ENCODE measurements at regions not wholly inside any gene's neighbourhood (a gene's known extent, or its start where the extent isn't known, plus 50 kb on each side); places are given as distances from the start of the nearest gene placed in this dataset.

- no peak for ATAC-seq
- Mint-ChIP-seq H3K4me3 (no peak overlapping the region), H3K36me3 (no peaks in the 10 kb centered on the region), H3K4me1 (no peaks in the 10 kb centered on the region), H3K27ac (no peak overlapping the region), H3K27me3 (ENCODE audit: low read depth) (no peaks in the 10 kb centered on the region), H3K9me3 (peaks cover 15% of the 10 kb centered on the region)
- TF ChIP-seq TP53 (CRISPR knock-in tag; IDR thresholded peaks at IDR 0.05) (no peak), ZNF232 (CRISPR knock-in tag; IDR thresholded peaks at IDR 0.05) (no peak)
- TF ChIP-seq, protein P1, sequence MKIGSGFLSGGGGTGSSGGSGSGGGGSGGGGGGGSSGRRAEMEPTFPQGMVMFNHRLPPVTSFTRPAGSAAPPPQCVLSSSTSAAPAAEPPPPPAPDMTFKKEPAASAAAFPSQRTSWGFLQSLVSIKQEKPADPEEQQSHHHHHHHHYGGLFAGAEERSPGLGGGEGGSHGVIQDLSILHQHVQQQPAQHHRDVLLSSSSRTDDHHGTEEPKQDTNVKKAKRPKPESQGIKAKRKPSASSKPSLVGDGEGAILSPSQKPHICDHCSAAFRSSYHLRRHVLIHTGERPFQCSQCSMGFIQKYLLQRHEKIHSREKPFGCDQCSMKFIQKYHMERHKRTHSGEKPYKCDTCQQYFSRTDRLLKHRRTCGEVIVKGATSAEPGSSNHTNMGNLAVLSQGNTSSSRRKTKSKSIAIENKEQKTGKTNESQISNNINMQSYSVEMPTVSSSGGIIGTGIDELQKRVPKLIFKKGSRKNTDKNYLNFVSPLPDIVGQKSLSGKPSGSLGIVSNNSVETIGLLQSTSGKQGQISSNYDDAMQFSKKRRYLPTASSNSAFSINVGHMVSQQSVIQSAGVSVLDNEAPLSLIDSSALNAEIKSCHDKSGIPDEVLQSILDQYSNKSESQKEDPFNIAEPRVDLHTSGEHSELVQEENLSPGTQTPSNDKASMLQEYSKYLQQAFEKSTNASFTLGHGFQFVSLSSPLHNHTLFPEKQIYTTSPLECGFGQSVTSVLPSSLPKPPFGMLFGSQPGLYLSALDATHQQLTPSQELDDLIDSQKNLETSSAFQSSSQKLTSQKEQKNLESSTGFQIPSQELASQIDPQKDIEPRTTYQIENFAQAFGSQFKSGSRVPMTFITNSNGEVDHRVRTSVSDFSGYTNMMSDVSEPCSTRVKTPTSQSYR (CRISPR knock-in tag; IDR thresholded peaks at IDR 0.05): no peak
- TF ChIP-seq, protein P2, sequence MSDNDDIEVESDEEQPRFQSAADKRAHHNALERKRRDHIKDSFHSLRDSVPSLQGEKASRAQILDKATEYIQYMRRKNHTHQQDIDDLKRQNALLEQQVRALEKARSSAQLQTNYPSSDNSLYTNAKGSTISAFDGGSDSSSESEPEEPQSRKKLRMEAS (CRISPR knock-in tag; IDR thresholded peaks at IDR 0.05): no peak
- no peak for DNase-seq (ENCODE audit: low spot score)
- ChIA-PET CTCF (no interaction called here), POLR2A (no interaction called here)
Observed at GRCh38 chr13:85186356-85187045, 612.7 kb downstream of the SLITRK6 start.

DNA sequence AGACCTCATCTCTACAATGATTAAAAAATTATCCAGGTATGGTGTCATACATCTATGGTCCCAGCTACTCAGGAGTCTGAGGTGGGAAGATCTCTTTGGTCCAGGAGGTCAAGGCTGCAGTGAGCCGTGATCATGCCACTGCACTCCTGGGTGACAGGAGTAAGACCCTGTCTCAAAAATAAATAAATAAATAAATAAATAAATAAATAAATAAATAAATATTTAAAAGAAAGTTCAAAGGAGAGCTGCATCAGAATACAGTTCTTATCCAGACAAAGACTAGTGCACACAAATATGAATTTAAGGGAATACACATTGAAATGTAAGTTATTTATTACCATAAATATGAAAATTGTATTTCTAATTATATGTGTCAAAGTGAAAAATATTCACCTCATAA, 624.9 kb downstream of the SLITRK6 start:
- H3K4me3 Mint-ChIP-seq: no peak overlapping the region
- no peak for ATAC-seq
- CTCF ChIA-PET: no interaction called here

More for the DNA sequence above, 624.9 kb downstream of the SLITRK6 start:
- no peaks in the 10 kb centered on the region for H3K4me1 Mint-ChIP-seq
- no peak overlapping the region for H3K27ac Mint-ChIP-seq
- H3K27me3 Mint-ChIP-seq (ENCODE audit: low read depth): no peaks in the 10 kb centered on the region
- no peak for DNase-seq (ENCODE audit: low spot score)
- POLR2A ChIA-PET: no interaction called here
- TF ChIP-seq ATF2 (CRISPR knock-in tag; IDR thresholded peaks at IDR 0.05; ENCODE audit: borderline replicate concordance, low read depth): no peak
- no peak for TF ChIP-seq ELF4 (CRISPR knock-in tag; IDR thresholded peaks at IDR 0.05; ENCODE audit: low read depth)
- no peak for TF ChIP-seq ZNF219 (CRISPR knock-in tag; IDR thresholded peaks at IDR 0.05; ENCODE audit: borderline replicate concordance)
- no peak for TF ChIP-seq ERG (CRISPR knock-in tag; IDR thresholded peaks at IDR 0.05)
- TF ChIP-seq CREM (CRISPR knock-in tag; IDR thresholded peaks at IDR 0.05): no peak
- no peak for TF ChIP-seq FOXP1 (CRISPR knock-in tag; IDR thresholded peaks at IDR 0.05; ENCODE audit: borderline replicate concordance)
- TF ChIP-seq RORB (CRISPR knock-in tag; IDR thresholded peaks at IDR 0.05): no peak
- TF ChIP-seq, protein P3, sequence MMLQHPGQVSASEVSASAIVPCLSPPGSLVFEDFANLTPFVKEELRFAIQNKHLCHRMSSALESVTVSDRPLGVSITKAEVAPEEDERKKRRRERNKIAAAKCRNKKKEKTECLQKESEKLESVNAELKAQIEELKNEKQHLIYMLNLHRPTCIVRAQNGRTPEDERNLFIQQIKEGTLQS (CRISPR knock-in tag; conservative IDR thresholded peaks at IDR 0.05): no peak
- TF ChIP-seq, protein P4, sequence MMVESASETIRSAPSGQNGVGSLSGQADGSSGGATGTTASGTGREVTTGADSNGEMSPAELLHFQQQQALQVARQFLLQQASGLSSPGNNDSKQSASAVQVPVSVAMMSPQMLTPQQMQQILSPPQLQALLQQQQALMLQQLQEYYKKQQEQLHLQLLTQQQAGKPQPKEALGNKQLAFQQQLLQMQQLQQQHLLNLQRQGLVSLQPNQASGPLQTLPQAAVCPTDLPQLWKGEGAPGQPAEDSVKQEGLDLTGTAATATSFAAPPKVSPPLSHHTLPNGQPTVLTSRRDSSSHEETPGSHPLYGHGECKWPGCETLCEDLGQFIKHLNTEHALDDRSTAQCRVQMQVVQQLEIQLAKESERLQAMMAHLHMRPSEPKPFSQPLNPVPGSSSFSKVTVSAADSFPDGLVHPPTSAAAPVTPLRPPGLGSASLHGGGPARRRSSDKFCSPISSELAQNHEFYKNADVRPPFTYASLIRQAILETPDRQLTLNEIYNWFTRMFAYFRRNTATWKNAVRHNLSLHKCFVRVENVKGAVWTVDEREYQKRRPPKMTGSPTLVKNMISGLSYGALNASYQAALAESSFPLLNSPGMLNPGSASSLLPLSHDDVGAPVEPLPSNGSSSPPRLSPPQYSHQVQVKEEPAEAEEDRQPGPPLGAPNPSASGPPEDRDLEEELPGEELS (CRISPR knock-in tag; IDR thresholded peaks at IDR 0.05): no peak
- TF ChIP-seq CREB1 (CRISPR knock-in tag; IDR thresholded peaks at IDR 0.05): no peak
- TF ChIP-seq, protein P5, sequence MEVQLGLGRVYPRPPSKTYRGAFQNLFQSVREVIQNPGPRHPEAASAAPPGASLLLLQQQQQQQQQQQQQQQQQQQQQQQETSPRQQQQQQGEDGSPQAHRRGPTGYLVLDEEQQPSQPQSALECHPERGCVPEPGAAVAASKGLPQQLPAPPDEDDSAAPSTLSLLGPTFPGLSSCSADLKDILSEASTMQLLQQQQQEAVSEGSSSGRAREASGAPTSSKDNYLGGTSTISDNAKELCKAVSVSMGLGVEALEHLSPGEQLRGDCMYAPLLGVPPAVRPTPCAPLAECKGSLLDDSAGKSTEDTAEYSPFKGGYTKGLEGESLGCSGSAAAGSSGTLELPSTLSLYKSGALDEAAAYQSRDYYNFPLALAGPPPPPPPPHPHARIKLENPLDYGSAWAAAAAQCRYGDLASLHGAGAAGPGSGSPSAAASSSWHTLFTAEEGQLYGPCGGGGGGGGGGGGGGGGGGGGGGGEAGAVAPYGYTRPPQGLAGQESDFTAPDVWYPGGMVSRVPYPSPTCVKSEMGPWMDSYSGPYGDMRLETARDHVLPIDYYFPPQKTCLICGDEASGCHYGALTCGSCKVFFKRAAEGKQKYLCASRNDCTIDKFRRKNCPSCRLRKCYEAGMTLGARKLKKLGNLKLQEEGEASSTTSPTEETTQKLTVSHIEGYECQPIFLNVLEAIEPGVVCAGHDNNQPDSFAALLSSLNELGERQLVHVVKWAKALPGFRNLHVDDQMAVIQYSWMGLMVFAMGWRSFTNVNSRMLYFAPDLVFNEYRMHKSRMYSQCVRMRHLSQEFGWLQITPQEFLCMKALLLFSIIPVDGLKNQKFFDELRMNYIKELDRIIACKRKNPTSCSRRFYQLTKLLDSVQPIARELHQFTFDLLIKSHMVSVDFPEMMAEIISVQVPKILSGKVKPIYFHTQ (CRISPR knock-in tag; IDR thresholded peaks at IDR 0.05): no peak
- no peak for TF ChIP-seq CBFB (CRISPR knock-in tag; IDR thresholded peaks at IDR 0.05; ENCODE audit: low read depth)
- no peak for TF ChIP-seq MYBL2 (CRISPR knock-in tag; IDR thresholded peaks at IDR 0.05)
- peaks cover 4% of the 10 kb centered on the region; the same call in 1 of the 2 replicates for H3K36me3 Mint-ChIP-seq
- peaks cover 22% of the 10 kb centered on the region for H3K9me3 Mint-ChIP-seq
